ENCODE measurements at regions not wholly inside any gene's neighbourhood (a gene's known extent, or its start where the extent isn't known, plus 50 kb on each side); places are given as distances from the start of the nearest gene placed in this dataset.
"Not testable (repeated sequence)": the region's sequence is repeated elsewhere in the genome, so short reads cannot be mapped to it uniquely, and the experiment has no call there.

GRCh38 chr13:70310396-70311119, 202.3 kb upstream of the KLHL1 start:
- no peak for TF ChIP-seq JUND (IDR thresholded peaks at IDR 0.05; ENCODE audit: low read depth)
- peak; percentile 2 to 77 for DNase-seq (ENCODE audit: low read depth in 1 of 2, low spot score in 1 of 2)
- in situ Hi-C loops (cut with HindIII; ENCODE audit: low pct_unique_long_range_greater_than_20kb, low sequenced_read_pairs) = no loop called here

GRCh38 chr13:70297189-70297616, 189.0 kb upstream of the KLHL1 start:
- in situ Hi-C loops (cut with HindIII; ENCODE audit: low pct_unique_long_range_greater_than_20kb, low sequenced_read_pairs) = no loop called here
- no peak for DNase-seq (ENCODE audit: low read depth in 1 of 2, low spot score in 1 of 2)
- no peak for TF ChIP-seq JUND (IDR thresholded peaks at IDR 0.05; ENCODE audit: low read depth)

DNA sequence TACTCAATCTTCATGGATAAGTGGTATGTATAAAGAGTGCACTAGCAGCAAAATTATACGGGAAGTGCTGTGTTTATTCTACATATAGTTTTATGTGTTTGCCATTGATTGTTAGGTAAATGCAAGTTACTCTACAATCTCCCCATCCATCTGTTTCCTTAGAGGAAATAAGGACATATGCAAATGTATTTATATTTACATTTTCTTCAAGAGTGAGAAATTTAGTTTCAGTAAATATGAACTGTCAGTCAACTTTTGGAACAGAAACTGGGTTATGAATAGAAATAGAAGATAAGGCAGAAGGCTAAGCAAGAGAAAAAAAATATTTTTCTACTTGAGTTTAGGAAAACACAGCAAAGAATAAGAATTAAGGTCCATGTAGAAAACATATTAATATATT, 176.1 kb upstream of the KLHL1 start:
- in situ Hi-C loops (cut with HindIII; ENCODE audit: low pct_unique_long_range_greater_than_20kb, low sequenced_read_pairs) = no loop called here
- peak in 1 of 2 experiments; percentile 8 for DNase-seq (ENCODE audit: low read depth in 1 of 2, low spot score in 1 of 2)
- no peak for TF ChIP-seq JUND (IDR thresholded peaks at IDR 0.05; ENCODE audit: low read depth)

- in situ Hi-C loops (cut with HindIII; ENCODE audit: low pct_unique_long_range_greater_than_20kb, low sequenced_read_pairs) = no loop called here
- no peak for DNase-seq (ENCODE audit: low read depth in 1 of 2, low spot score in 1 of 2)
- no peak for TF ChIP-seq JUND (IDR thresholded peaks at IDR 0.05; ENCODE audit: low read depth)
These were observed 167.6 kb upstream of the KLHL1 start for GRCh38 chr13:70275841-70276240.

GRCh38 chr13:70255406-70255991, 147.2 kb upstream of the KLHL1 start:
- DNase-seq (ENCODE audit: low read depth in 1 of 2, low spot score in 1 of 2) = no peak
- TF ChIP-seq JUND (IDR thresholded peaks at IDR 0.05; ENCODE audit: low read depth) = no peak
- in situ Hi-C loops (cut with HindIII; ENCODE audit: low pct_unique_long_range_greater_than_20kb, low sequenced_read_pairs) = no loop called here

GRCh38 chr13:70253834-70254233, 145.6 kb upstream of the KLHL1 start:
- in situ Hi-C loops (cut with HindIII; ENCODE audit: low pct_unique_long_range_greater_than_20kb, low sequenced_read_pairs) = no loop called here
- TF ChIP-seq JUND (IDR thresholded peaks at IDR 0.05; ENCODE audit: low read depth) = no peak
- peak in 1 of 2 experiments; percentile 33 for DNase-seq (ENCODE audit: low read depth in 1 of 2, low spot score in 1 of 2)

- no peak for TF ChIP-seq JUND (IDR thresholded peaks at IDR 0.05; ENCODE audit: low read depth)
- no peak for DNase-seq (ENCODE audit: low read depth in 1 of 2, low spot score in 1 of 2)
- in situ Hi-C loops (cut with HindIII; ENCODE audit: low pct_unique_long_range_greater_than_20kb, low sequenced_read_pairs) = no loop called here
These were observed 145.2 kb upstream of the KLHL1 start for GRCh38 chr13:70253411-70253810.

DNA sequence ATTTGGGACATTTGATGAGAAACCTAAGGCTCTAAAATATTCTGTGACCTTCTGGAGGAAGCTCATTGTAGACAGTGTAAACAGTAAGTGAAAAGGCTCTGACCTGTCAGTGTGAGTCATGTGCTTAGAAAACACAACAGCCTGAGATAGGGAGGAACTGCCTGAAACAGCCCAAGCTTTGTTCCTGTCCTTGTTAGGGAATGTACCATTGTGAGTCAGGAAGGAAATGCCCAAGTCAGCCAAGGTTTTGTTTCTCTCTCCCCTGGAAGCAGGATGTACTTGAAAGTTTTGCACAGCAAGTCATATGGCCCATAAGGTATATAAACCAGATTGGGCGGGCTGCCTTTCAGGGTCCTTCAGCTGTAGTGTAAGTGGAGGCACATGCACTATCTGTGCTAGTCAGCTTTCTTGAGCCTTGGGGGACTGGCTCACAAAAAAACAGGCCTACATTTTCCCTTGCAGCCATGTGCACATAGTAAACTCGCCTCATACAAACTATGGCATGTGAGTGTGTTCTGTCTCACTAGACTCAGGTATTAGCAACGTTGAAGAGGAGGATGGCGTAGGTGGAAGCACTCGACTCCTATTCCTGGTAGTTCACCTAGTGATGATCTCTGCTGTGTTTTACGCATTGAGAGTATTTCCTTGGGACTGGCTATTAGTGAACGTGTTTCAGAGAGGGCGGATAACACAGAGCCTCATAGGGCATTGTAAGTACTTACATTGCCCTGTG, 141.2 kb upstream of the KLHL1 start:
- peak in 1 of 2 experiments; percentile 45 for DNase-seq (ENCODE audit: low read depth in 1 of 2, low spot score in 1 of 2)
- in situ Hi-C loops (cut with HindIII; ENCODE audit: low pct_unique_long_range_greater_than_20kb, low sequenced_read_pairs) = no loop called here
- no peak for TF ChIP-seq JUND (IDR thresholded peaks at IDR 0.05; ENCODE audit: low read depth)

GRCh38 chr13:70237131-70237530, 128.9 kb upstream of the KLHL1 start:
- TF ChIP-seq JUND (IDR thresholded peaks at IDR 0.05; ENCODE audit: low read depth) = no peak
- no peak for DNase-seq (ENCODE audit: low read depth in 1 of 2, low spot score in 1 of 2)

GRCh38 chr13:70235565-70235964, 127.3 kb upstream of the KLHL1 start:
- TF ChIP-seq JUND (IDR thresholded peaks at IDR 0.05; ENCODE audit: low read depth) = no peak
- DNase-seq (ENCODE audit: low read depth in 1 of 2, low spot score in 1 of 2) = no peak
- in situ Hi-C loops (cut with HindIII; ENCODE audit: low pct_unique_long_range_greater_than_20kb, low sequenced_read_pairs) = no loop called here

More at GRCh38 chr13:70237131-70237530, 128.9 kb upstream of the KLHL1 start:
- in situ Hi-C loops (cut with HindIII; ENCODE audit: low pct_unique_long_range_greater_than_20kb, low sequenced_read_pairs) = no loop called here

DNA sequence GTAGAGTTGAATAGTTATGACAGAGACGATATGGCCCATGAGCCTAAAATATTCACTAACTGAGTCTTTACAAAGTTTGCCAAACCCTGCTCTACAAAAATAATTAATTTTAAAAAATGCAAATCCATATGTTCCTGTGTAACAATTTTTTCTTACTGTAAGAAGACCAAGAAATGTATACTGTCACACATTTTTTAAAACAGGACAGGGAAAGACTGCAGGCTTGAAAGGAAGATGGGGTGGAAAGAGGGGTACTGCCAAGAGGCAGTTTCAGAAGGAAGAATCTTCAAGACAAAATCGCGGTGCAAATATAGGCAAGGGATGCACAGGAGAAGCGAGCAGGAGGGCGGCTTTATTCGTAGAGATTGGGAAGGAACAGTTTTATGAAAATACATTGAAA, 115.7 kb upstream of the KLHL1 start:
- no peak for DNase-seq (ENCODE audit: low read depth in 1 of 2, low spot score in 1 of 2)
- TF ChIP-seq JUND (IDR thresholded peaks at IDR 0.05; ENCODE audit: low read depth) = no peak
- in situ Hi-C loops (cut with HindIII; ENCODE audit: low pct_unique_long_range_greater_than_20kb, low sequenced_read_pairs) = no loop called here

DNA sequence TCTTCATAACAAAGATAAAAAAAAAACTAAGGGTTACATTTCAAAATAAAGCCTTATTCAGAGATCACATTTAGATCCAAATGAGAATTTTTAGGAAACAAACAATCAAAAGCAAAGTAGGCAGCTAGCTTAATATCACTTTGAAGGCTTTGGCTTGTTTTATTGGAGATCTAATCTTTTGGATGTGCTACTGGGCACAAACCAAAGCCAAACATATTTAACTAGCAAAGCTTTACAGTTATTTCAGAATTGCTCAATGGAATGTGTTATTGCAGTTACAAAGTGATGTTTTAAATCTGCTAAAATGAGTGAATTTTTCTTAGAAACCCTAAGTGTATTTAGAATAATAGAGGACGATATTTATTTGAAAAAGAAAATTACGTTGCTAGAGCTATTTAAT, 114.7 kb upstream of the KLHL1 start:
- TF ChIP-seq JUND (IDR thresholded peaks at IDR 0.05; ENCODE audit: low read depth) = no peak
- in situ Hi-C loops (cut with HindIII; ENCODE audit: low pct_unique_long_range_greater_than_20kb, low sequenced_read_pairs) = no loop called here
- no peak for DNase-seq (ENCODE audit: low read depth in 1 of 2, low spot score in 1 of 2)

- no peak for TF ChIP-seq JUND (IDR thresholded peaks at IDR 0.05; ENCODE audit: low read depth)
- in situ Hi-C loops (cut with HindIII; ENCODE audit: low pct_unique_long_range_greater_than_20kb, low sequenced_read_pairs) = no loop called here
- DNase-seq (ENCODE audit: low read depth in 1 of 2, low spot score in 1 of 2) = no peak
These were observed 110.4 kb upstream of the KLHL1 start for GRCh38 chr13:70218618-70219017.

- in situ Hi-C loops (cut with HindIII; ENCODE audit: low pct_unique_long_range_greater_than_20kb, low sequenced_read_pairs); DNase-seq (ENCODE audit: low read depth in 1 of 2, low spot score in 1 of 2): not testable (repeated sequence)
These were observed 100.7 kb upstream of the KLHL1 start for GRCh38 chr13:70208968-70209367.
